Calu3 (cell line): ENCODE measurements at regions not wholly inside any gene's neighbourhood (a gene's known extent, or its start where the extent isn't known, plus 50 kb on each side); places are given as distances from the start of the nearest gene placed in this dataset.
"Not testable (repeated sequence)": the region's sequence is repeated elsewhere in the genome, so short reads cannot be mapped to it uniquely, and the experiment has no call there.

ENCODE experiments used
- BruUV-seq: library from RNA; stranded (reverse); fragments of 400-500 nt; replicated peaks from 2 replicates; lab custom pipeline; 2021; lab: Mats Ljungman, UMichigan
- CTCF ChIA-PET: fragments of 300-600 bp; sonication (Branson Sonifier 250); formaldehyde crosslinking; loops from one replicate; lab custom pipeline; 2022; ENCODE audit warnings: antibody characterized with exemption; lab: Charles Lee
- DNase-seq: peaks from one replicate; pipeline ENCODE4 v3.0.0; 2022
- H3K27ac Mint-ChIP-seq: one replicate; pipeline ENCODE4 v1.8.0; 2022; ENCODE audit warnings: mixed read lengths; ENCODE audit not compliant: unreplicated experiment
- H3K27me3 Mint-ChIP-seq: one replicate; pipeline ENCODE4 v1.8.0; 2022; ENCODE audit warnings: mixed read lengths; ENCODE audit not compliant: unreplicated experiment
- H3K36me3 Mint-ChIP-seq: one replicate; pipeline ENCODE4 v1.8.0; 2022; ENCODE audit warnings: mild to moderate bottlenecking, moderate library complexity, mixed read lengths; ENCODE audit not compliant: insufficient read depth, unreplicated experiment
- H3K4me1 Mint-ChIP-seq: one replicate; pipeline ENCODE4 v1.8.0; 2022; ENCODE audit warnings: mild to moderate bottlenecking, low read depth, mixed read lengths; ENCODE audit not compliant: unreplicated experiment
- H3K4me3 Mint-ChIP-seq: one replicate; pipeline ENCODE4 v1.8.0; 2022; ENCODE audit warnings: mild to moderate bottlenecking, low read depth, moderate library complexity, mixed read lengths; ENCODE audit not compliant: unreplicated experiment
- H3K9me3 Mint-ChIP-seq: one replicate; pipeline ENCODE4 v1.8.0; 2022; ENCODE audit warnings: low read depth, mixed read lengths; ENCODE audit not compliant: unreplicated experiment
- CTCF ChIP-seq: fragments of 200-600 bp; IDR thresholded peaks from one replicate; pipeline ENCODE4 v1.8.0; 2022; ENCODE audit warnings: antibody characterized with exemption; ENCODE audit not compliant: unreplicated experiment
- intact Hi-C: fragments of 100-400 bp; cut with micrococcal nuclease; formaldehyde crosslinking; loops from one replicate; pipeline ENCODE4 v1.10.0; 2022; ENCODE audit not compliant: unreplicated experiment

- intact Hi-C loops = no loop called here
- Mint-ChIP-seq H3K9me3 (peaks cover 7% of the 10 kb centered on the region), H3K27me3 (no peaks in the 10 kb centered on the region), H3K4me1 (no peaks in the 10 kb centered on the region), H3K4me3 (no peak overlapping the region), H3K27ac (no peak overlapping the region), H3K36me3 (no peaks in the 10 kb centered on the region)
- no TSS peak for BruUV-seq
- CTCF ChIA-PET = interaction anchor here (0.6 kb wide), 1 partner anchor 25 kb away, joined by 5 read pairs; no protein-coding TSS in a partner anchor
- TF ChIP-seq CTCF = no peak
- DNase-seq = no peak
Observed at GRCh38 chr5:23428705-23429104, 78.7 kb upstream of the PRDM9 start.

- DNase-seq, H3K27me3 Mint-ChIP-seq, intact Hi-C loops, H3K4me1 Mint-ChIP-seq, H3K9me3 Mint-ChIP-seq, CTCF ChIA-PET, BruUV-seq, H3K27ac Mint-ChIP-seq, H3K4me3 Mint-ChIP-seq, H3K36me3 Mint-ChIP-seq: not testable (repeated sequence)
Observed at GRCh38 chr5:23420214-23420613, 87.2 kb upstream of the PRDM9 start.

GRCh38 chr5:23419115-23419514, 88.3 kb upstream of the PRDM9 start:
- H3K27me3 Mint-ChIP-seq = no peaks in the 10 kb centered on the region
- H3K4me1 Mint-ChIP-seq = no peaks in the 10 kb centered on the region
- no peaks in the 10 kb centered on the region for H3K36me3 Mint-ChIP-seq
- no TSS peak for BruUV-seq
- no peak overlapping the region for H3K4me3 Mint-ChIP-seq
- no peak for TF ChIP-seq CTCF
- H3K27ac Mint-ChIP-seq = no peak overlapping the region
- intact Hi-C loops = no loop called here
- no peak for DNase-seq
- CTCF ChIA-PET = no interaction called here
- peaks cover 9% of the 10 kb centered on the region for H3K9me3 Mint-ChIP-seq

- CTCF ChIA-PET = no interaction called here
- H3K9me3 Mint-ChIP-seq = peaks cover 5% of the 10 kb centered on the region
- H3K4me1 Mint-ChIP-seq = no peaks in the 10 kb centered on the region
- no peaks in the 10 kb centered on the region for H3K27me3 Mint-ChIP-seq
- H3K4me3 Mint-ChIP-seq = no peak overlapping the region
- TF ChIP-seq CTCF = no peak
- no peaks in the 10 kb centered on the region for H3K36me3 Mint-ChIP-seq
- no peak for DNase-seq
- no peak overlapping the region for H3K27ac Mint-ChIP-seq
- intact Hi-C loops = no loop called here
- no TSS peak for BruUV-seq
Observed at GRCh38 chr5:23412515-23412914, 94.9 kb upstream of the PRDM9 start.

DNA sequence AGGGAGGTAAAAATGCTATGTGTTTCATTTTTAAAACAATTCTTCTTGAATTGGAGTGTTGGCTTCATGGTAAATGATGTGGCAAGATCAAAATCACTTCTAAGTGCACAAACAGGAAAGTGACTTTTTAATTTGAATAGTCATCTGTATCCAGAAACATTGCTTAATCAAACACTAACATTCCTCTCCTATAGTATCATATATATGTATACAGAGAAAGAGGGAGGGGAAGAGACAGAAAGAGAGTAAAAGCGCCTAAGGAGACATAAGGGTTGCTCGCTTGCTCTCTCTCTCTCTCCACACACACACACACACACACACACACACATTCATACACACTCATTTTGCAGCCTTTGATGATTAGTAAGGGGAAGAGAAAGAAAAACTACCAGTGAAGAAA, 95.4 kb upstream of the PRDM9 start:
- no TSS peak for BruUV-seq
- TF ChIP-seq CTCF = no peak
- H3K36me3 Mint-ChIP-seq = no peaks in the 10 kb centered on the region
- CTCF ChIA-PET = interaction anchor here (0.6 kb wide), 1 partner anchor 402 kb away, joined by 4 read pairs; no protein-coding TSS in a partner anchor
- H3K4me3 Mint-ChIP-seq = no peak overlapping the region
- no peak for DNase-seq
- H3K4me1 Mint-ChIP-seq = no peaks in the 10 kb centered on the region
- H3K9me3 Mint-ChIP-seq = peaks cover 6% of the 10 kb centered on the region
- H3K27ac Mint-ChIP-seq = no peak overlapping the region
- no peaks in the 10 kb centered on the region for H3K27me3 Mint-ChIP-seq
- intact Hi-C loops = no loop called here
